Mesenchymal stem cell (in vitro differentiated cells and primary cell): ENCODE measurements at regions not wholly inside any gene's neighbourhood (a gene's known extent, or its start where the extent isn't known, plus 50 kb on each side); places are given as distances from the start of the nearest gene placed in this dataset.

Source experiments
- DNase-seq: peaks from one replicate; pipeline ENCODE4 v3.0.0-alpha.2; 2013
- H2AFZ ChIP-seq: one replicate; pipeline ENCODE4 v1.6.1; 2013; ENCODE audit warnings: low read depth, mild to moderate bottlenecking, control low read depth, inconsistent platforms, low read length, moderate library complexity
- H2AK5ac ChIP-seq: 2 replicates; pipeline ENCODE4 v1.6.1; 2013; ENCODE audit warnings: low read length, moderate library complexity, mild to moderate bottlenecking, inconsistent platforms; ENCODE audit not compliant: severe bottlenecking
- H2BK120ac ChIP-seq: one replicate; pipeline ENCODE4 v1.6.1; 2013; ENCODE audit warnings: low read depth, mild to moderate bottlenecking, inconsistent platforms, low read length, moderate library complexity
- H2BK12ac ChIP-seq, 2 experiments: one replicate each; pipeline ENCODE4 v1.6.1; 2013; ENCODE audit warnings: inconsistent platforms in 2 of 2, low read length in 2 of 2, mild to moderate bottlenecking in 2 of 2, moderate library complexity in 2 of 2, control low read depth in 1 of 2
- H2BK15ac ChIP-seq: one replicate; pipeline ENCODE4 v1.6.1; 2013; ENCODE audit warnings: mild to moderate bottlenecking, low read depth, inconsistent platforms; ENCODE audit not compliant: poor library complexity, severe bottlenecking
- H2BK5ac ChIP-seq: 2 replicates; pipeline ENCODE4 v1.6.1; 2013; ENCODE audit warnings: low read depth, mild to moderate bottlenecking, low read length, control low read depth, inconsistent platforms; ENCODE audit not compliant: poor library complexity, severe bottlenecking
- H3K14ac ChIP-seq, 2 experiments: one replicate each; pipeline ENCODE4 v1.6.1; 2013; ENCODE audit warnings: inconsistent platforms in 2 of 2, low read length in 2 of 2, control low read depth in 1 of 2, mild to moderate bottlenecking in 1 of 2, moderate library complexity in 1 of 2
- H3K18ac ChIP-seq, 2 experiments: one replicate each; pipeline ENCODE4 v1.6.1; 2013; ENCODE audit warnings: inconsistent platforms in 2 of 2, low read length in 2 of 2, control low read depth in 1 of 2, low read depth in 1 of 2, mild to moderate bottlenecking in 1 of 2
- H3K23ac ChIP-seq, 2 experiments: one replicate each; pipeline ENCODE4 v1.6.1; 2013; ENCODE audit warnings: inconsistent platforms in 2 of 2, low read length in 2 of 2, mild to moderate bottlenecking in 2 of 2, moderate library complexity in 2 of 2, control low read depth in 1 of 2
- H3K27ac ChIP-seq: 2 replicates; pipeline ENCODE4 v1.5.1; 2013; ENCODE audit warnings: mild to moderate bottlenecking, moderate library complexity, low read length, control low read depth, inconsistent platforms; ENCODE audit not compliant: poor library complexity, severe bottlenecking
- H3K27me3 ChIP-seq, 2 experiments: 2 replicates each; pipeline versions ENCODE4 v1.6.1 to v1.7.0; 2013; ENCODE audit warnings: low read length in 2 of 2, mild to moderate bottlenecking in 2 of 2, moderate library complexity in 2 of 2, control low read depth in 1 of 2, inconsistent platforms in 1 of 2; ENCODE audit not compliant: control insufficient read depth in 1 of 2, insufficient read depth in 1 of 2
- H3K36me3 ChIP-seq, 2 experiments: 2 replicates each; pipeline versions ENCODE4 v1.6.1 to v1.7.0; 2013; ENCODE audit warnings: low read length in 2 of 2, control low read depth in 1 of 2, inconsistent platforms in 1 of 2, low read depth in 1 of 2, mild to moderate bottlenecking in 1 of 2; ENCODE audit not compliant: insufficient read depth in 2 of 2, control insufficient read depth in 1 of 2
- H3K4ac ChIP-seq, 2 experiments: one replicate each; pipeline ENCODE4 v1.6.1; 2013; ENCODE audit warnings: inconsistent platforms in 2 of 2, low read length in 2 of 2, mild to moderate bottlenecking in 2 of 2, moderate library complexity in 2 of 2, control low read depth in 1 of 2, low read depth in 1 of 2
- H3K4me1 ChIP-seq: 2 replicates; pipeline ENCODE4 v1.6.1; 2013; ENCODE audit warnings: low read depth, low read length, control low read depth; ENCODE audit not compliant: control insufficient read depth, insufficient read depth
- H3K4me2 ChIP-seq: 2 replicates; pipeline ENCODE4 v1.6.1; 2013; ENCODE audit warnings: low read length, mild to moderate bottlenecking, inconsistent platforms; ENCODE audit not compliant: poor library complexity, severe bottlenecking
- H3K4me3 ChIP-seq, 2 experiments: 2 replicates each; pipeline versions ENCODE4 v1.5.1 to v1.7.0; 2013; ENCODE audit warnings: low read length in 2 of 2, mild to moderate bottlenecking in 2 of 2, control low read depth in 1 of 2, low read depth in 1 of 2; ENCODE audit not compliant: insufficient read depth in 1 of 2
- H3K79me1 ChIP-seq: replicated peaks from 2 replicates; pipeline ENCODE4 v1.6.1; 2013; ENCODE audit warnings: mild to moderate bottlenecking, control low read depth, low read length, inconsistent platforms; ENCODE audit not compliant: poor library complexity, severe bottlenecking
- H3K9ac ChIP-seq: 2 replicates; pipeline ENCODE4 v1.7.0; 2013; ENCODE audit warnings: mild to moderate bottlenecking, low read length, moderate library complexity
- H3K9me3 ChIP-seq: 2 replicates; pipeline ENCODE4 v1.7.0; 2013; ENCODE audit warnings: mild to moderate bottlenecking, low read length; ENCODE audit not compliant: control insufficient read depth
- H4K8ac ChIP-seq: one replicate; pipeline ENCODE4 v1.6.1; 2013; ENCODE audit warnings: inconsistent platforms, mild to moderate bottlenecking, low read length, moderate library complexity
- H4K91ac ChIP-seq: one replicate; pipeline ENCODE4 v1.6.1; 2013; ENCODE audit warnings: mild to moderate bottlenecking, low read length, inconsistent platforms
- WGBS: methylation state at CpG from one replicate; pipeline ENCODE4 v1.1.7; 2013; ENCODE audit warnings: mixed read lengths; 5-methylcytosine and 5-hydroxymethylcytosine counted together

DNA sequence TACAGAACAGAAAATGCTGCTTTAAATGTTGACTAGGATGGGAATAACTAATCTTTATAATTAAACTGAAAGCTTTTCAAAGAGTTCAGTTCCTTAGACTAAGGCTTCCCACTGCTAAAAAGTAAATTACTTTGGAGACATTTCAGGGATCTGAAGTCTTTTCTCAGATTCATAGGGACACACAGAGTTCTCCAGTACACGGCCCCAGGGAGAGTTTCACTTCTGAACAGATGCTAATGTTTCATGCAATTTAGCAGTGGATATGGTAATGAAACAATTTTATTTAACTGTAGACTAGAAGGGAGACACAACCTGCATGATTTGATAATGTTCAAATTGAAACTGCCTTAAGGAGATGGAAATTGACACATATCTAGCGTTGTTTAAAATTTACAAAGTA lies 1282.6 kb downstream of the NCAM2 start:
- Histone ChIP-seq H3K4me1 (no peaks in the 10 kb centered on the region), H2AK5ac (no peak overlapping the region), H4K8ac (no peak overlapping the region), H3K23ac (no peak overlapping the region), H3K14ac (no peak overlapping the region), H3K9me3 (no peaks in the 10 kb centered on the region), H4K91ac (no peak overlapping the region), H3K4me2 (no peak overlapping the region), H2AFZ (no peak overlapping the region), H3K36me3 (no peaks in the 10 kb centered on the region), H3K9ac (no peak overlapping the region), H3K18ac (no peak overlapping the region), H3K27me3 (no peaks in the 10 kb centered on the region), H2BK12ac (no peak overlapping the region), H3K27ac (no peak overlapping the region), H3K4ac (no peak overlapping the region), H2BK120ac (no peak overlapping the region), H2BK5ac (no peak overlapping the region), H3K4me3 (no peak overlapping the region), H3K79me1 (no peaks in the 10 kb centered on the region), H2BK15ac (no peak overlapping the region)
- DNase-seq: no peak
- 88% methylated on average over 1 of the region's 2 CpGs for WGBS

- Histone ChIP-seq H3K18ac (no peak overlapping the region), H3K27ac (no peak overlapping the region), H2BK120ac (no peak overlapping the region), H3K23ac (no peak overlapping the region), H3K4me2 (no peak overlapping the region), H4K91ac (no peak overlapping the region), H3K9ac (no peak overlapping the region), H3K79me1 (no peaks in the 10 kb centered on the region), H2AK5ac (no peak overlapping the region), H3K27me3 (no peaks in the 10 kb centered on the region), H2AFZ (no peak overlapping the region), H2BK15ac (no peak overlapping the region), H3K14ac (no peak overlapping the region), H3K4me1 (no peaks in the 10 kb centered on the region), H2BK12ac (no peak overlapping the region), H3K9me3 (no peaks in the 10 kb centered on the region), H2BK5ac (no peak overlapping the region), H3K36me3 (no peaks in the 10 kb centered on the region), H3K4ac (no peak overlapping the region), H4K8ac (no peak overlapping the region), H3K4me3 (no peak overlapping the region)
- 75% methylated on average over 1 of the region's 2 CpGs for WGBS
- DNase-seq: no peak
Measured at GRCh38 chr21:22288885-22289499, 1290.8 kb downstream of the NCAM2 start.

GRCh38 chr21:22292144-22292543 lies 1293.9 kb downstream of the NCAM2 start:
- Histone ChIP-seq H2BK120ac (no peak overlapping the region), H3K27ac (no peak overlapping the region), H3K4me3 (no peak overlapping the region), H2AFZ (no peak overlapping the region), H3K18ac (no peak overlapping the region), H3K4me1 (no peaks in the 10 kb centered on the region), H3K27me3 (no peaks in the 10 kb centered on the region), H2BK12ac (no peak overlapping the region), H2BK15ac (no peak overlapping the region), H3K23ac (no peak overlapping the region), H2AK5ac (no peak overlapping the region), H4K91ac (no peak overlapping the region), H4K8ac (no peak overlapping the region), H3K4me2 (no peak overlapping the region), H3K9me3 (no peaks in the 10 kb centered on the region), H3K14ac (no peak overlapping the region), H3K9ac (no peak overlapping the region), H3K4ac (no peak overlapping the region), H2BK5ac (no peak overlapping the region), H3K36me3 (no peaks in the 10 kb centered on the region), H3K79me1 (no peaks in the 10 kb centered on the region)
- WGBS: 60% methylated on average over 1 of the region's 3 CpGs
- no peak for DNase-seq

DNA sequence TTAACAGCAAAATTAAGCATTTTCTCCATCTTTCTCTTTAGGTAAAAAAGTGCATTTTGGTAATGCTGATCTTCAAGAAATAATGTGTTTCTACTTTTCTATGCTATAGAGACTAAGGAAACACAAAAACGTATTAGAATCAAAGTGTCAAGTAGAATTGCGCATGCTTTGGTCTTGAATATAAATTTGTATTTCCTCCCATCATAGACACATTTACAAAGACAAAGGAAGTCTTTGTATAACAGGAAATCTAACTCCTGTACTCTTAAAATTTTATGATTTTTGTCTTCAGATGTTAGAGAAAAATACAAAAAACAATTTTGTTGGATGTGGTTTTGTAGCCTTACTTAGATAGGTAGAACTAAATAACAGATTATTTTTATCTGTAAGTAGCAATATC lies 1299.4 kb downstream of the NCAM2 start:
- Histone ChIP-seq H3K18ac (no peak overlapping the region), H3K9ac (no peak overlapping the region), H2BK120ac (no peak overlapping the region), H2BK15ac (no peak overlapping the region), H4K91ac (no peak overlapping the region), H2AK5ac (no peak overlapping the region), H3K4me2 (no peak overlapping the region), H4K8ac (no peak overlapping the region), H3K27ac (no peak overlapping the region), H3K4me3 (no peak overlapping the region), H3K14ac (no peak overlapping the region), H3K36me3 (no peaks in the 10 kb centered on the region), H2AFZ (no peak overlapping the region), H3K79me1 (no peaks in the 10 kb centered on the region), H3K4me1 (no peaks in the 10 kb centered on the region), H3K23ac (no peak overlapping the region), H3K9me3 (peaks cover 19% of the 10 kb centered on the region), H2BK5ac (no peak overlapping the region), H3K27me3 (no peaks in the 10 kb centered on the region), H2BK12ac (no peak overlapping the region), H3K4ac (no peak overlapping the region)
- no peak for DNase-seq
- no CpG with 5 or more reads among the region's 2 CpGs for WGBS
